Lung (tissue), 11 donors: ENCODE measurements at regions not wholly inside any gene's neighbourhood (a gene's known extent, or its start where the extent isn't known, plus 50 kb on each side); places are given as distances from the start of the nearest gene placed in this dataset.

Experiments used
- ATAC-seq: fragments of 200-7000 bp; cut with Tn5 transposase; one replicate; pipeline ENCODE4 v1.9.1; 2020; ENCODE audit warnings: moderate number of reproducible peaks; ENCODE audit not compliant: insufficient read depth, low FRiP score
- DNase-seq, 3 donors: peaks; one replicate each; pipeline ENCODE4 v3.0.0-alpha.2; 2013 to 2017
- H3K27ac ChIP-seq, 2 donors: one replicate each; pipeline ENCODE4 v1.5.1; 2013; ENCODE audit warnings: mild to moderate bottlenecking in 2 of 2, moderate library complexity in 2 of 2, control low read depth in 1 of 2, inconsistent platforms in 1 of 2, low read depth in 1 of 2, low read length in 1 of 2
- H3K27me3 ChIP-seq, 3 donors: one replicate each; pipeline ENCODE4 v1.5.1; 2013; ENCODE audit warnings: low read length in 2 of 3; ENCODE audit not compliant: control insufficient read depth in 3 of 3, insufficient read depth in 3 of 3
- H3K36me3 ChIP-seq, 4 donors: one replicate each; pipeline ENCODE4 v1.5.1; 2013; ENCODE audit warnings: low read length in 4 of 4, mild to moderate bottlenecking in 1 of 4, moderate library complexity in 1 of 4; ENCODE audit not compliant: control insufficient read depth in 4 of 4, insufficient read depth in 4 of 4
- H3K4me1 ChIP-seq, 5 donors: one replicate each; pipeline ENCODE4 v1.5.1; 2013; ENCODE audit warnings: low read length in 5 of 5, mild to moderate bottlenecking in 2 of 5, moderate library complexity in 1 of 5; ENCODE audit not compliant: control insufficient read depth in 5 of 5, insufficient read depth in 5 of 5
- H3K4me3 ChIP-seq: one replicate; pipeline ENCODE4 v1.5.1; 2013; ENCODE audit warnings: mild to moderate bottlenecking, control low read depth, moderate library complexity
- H3K9ac ChIP-seq, 2 donors: one replicate each; pipeline ENCODE4 v1.5.1; 2013; ENCODE audit warnings: low read length in 2 of 2, control low read depth in 1 of 2; ENCODE audit not compliant: insufficient read depth in 1 of 2
- H3K9me3 ChIP-seq, 4 donors: one replicate each; pipeline ENCODE4 v1.5.1; 2013; ENCODE audit warnings: low read length in 3 of 4, mild to moderate bottlenecking in 1 of 4, moderate library complexity in 1 of 4; ENCODE audit not compliant: control insufficient read depth in 4 of 4, insufficient read depth in 3 of 4
- WGBS, 2 donors: extraction: QIAGEN DNeasy Blood & Tissue Kit; methylation state at CpG; one replicate each; pipeline ENCODE4 v1.1.7; 2013; 5-methylcytosine and 5-hydroxymethylcytosine counted together
- TF ChIP-seq, protein P1 (sequence below): IDR thresholded peaks from 2 replicates; pipeline ENCODE4 v1.5.1; 2012; ENCODE audit warnings: mild to moderate bottlenecking; ENCODE audit errors: control extremely low read depth, extremely low read depth
- donor health status: control.
- donor health status: control.
- donor health status: Bipolar disorder and iron deficiency.
- donor health status: healthy.
- donor health status: DM: yes; HTN: yes; CAD: no.

DNA sequence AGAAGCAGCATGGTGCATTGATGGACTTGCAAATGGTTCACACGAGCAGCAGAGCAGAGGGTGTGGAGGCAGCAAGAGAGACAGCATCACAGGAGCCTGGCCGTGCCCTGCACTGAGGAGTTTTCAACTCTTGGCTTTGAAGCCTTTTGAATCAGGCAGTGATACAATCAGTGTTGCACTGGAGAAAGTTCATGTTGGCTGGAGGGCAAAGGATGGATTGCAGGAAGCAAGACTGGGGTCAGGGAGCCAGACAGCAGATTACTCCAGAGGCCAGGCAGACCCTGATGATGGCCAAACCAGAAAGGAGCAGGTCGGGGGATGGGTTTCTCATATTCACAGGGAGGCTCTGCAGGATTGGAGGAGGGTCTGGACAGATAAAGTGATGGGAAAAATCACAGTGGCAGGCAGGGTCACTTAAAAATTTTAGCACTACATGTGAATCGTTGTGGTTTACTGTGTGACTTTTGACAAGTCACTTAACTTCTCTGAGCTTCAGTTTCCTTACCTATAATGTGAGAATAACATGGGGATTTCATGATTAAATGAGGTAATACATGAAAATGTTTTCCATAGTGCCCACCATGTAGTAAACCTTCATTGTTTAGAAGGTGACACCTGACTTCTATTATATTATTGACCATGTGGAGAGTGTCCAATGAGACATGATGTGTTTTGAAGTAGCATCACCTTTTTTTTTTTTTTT lies 125.3 kb downstream of the SALL1 start:
- whole genome bisulfite sequencing, 2 donors, result 45 to 56% methylated on average over 4 of the region's 4 CpGs
- Histone ChIP-seq H3K36me3 (no peaks in the 10 kb centered on the region), H3K4me3 (no peak overlapping the region), H3K9me3 (peaks cover 0 to 5% (median 0%) of the 10 kb centered on the region in 4 donors), H3K27ac (no peak overlapping the region), H3K27me3 (no peaks in the 10 kb centered on the region), H3K4me1 (no peaks in the 10 kb centered on the region), H3K9ac (no peak overlapping the region)
- TF ChIP-seq, protein P1, sequence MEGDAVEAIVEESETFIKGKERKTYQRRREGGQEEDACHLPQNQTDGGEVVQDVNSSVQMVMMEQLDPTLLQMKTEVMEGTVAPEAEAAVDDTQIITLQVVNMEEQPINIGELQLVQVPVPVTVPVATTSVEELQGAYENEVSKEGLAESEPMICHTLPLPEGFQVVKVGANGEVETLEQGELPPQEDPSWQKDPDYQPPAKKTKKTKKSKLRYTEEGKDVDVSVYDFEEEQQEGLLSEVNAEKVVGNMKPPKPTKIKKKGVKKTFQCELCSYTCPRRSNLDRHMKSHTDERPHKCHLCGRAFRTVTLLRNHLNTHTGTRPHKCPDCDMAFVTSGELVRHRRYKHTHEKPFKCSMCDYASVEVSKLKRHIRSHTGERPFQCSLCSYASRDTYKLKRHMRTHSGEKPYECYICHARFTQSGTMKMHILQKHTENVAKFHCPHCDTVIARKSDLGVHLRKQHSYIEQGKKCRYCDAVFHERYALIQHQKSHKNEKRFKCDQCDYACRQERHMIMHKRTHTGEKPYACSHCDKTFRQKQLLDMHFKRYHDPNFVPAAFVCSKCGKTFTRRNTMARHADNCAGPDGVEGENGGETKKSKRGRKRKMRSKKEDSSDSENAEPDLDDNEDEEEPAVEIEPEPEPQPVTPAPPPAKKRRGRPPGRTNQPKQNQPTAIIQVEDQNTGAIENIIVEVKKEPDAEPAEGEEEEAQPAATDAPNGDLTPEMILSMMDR, result no peak
- no peak for ATAC-seq
- no peak for DNase-seq

DNA sequence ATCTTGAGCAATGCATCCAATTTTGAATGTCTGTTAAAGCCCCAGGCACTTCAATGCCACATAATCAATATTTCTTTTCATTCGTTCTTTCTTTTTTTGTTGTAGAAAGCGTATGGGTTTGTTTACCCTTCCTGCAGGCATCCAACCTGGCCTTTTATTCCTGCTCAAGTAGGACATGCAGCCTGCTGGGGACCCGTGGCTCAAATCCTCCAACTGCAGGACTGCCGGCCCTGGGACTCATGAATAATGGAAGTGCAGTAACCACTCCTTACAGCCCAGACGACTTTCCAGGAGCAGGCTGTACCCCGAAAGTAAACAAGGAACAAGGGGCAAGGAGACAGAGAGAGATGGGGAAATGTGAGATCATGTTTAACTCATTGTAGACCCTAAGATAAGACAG lies 126.4 kb downstream of the SALL1 start:
- ATAC-seq (no peak), DNase-seq (no peak)
- Histone ChIP-seq H3K9ac (no peak overlapping the region), H3K4me1 (no peaks in the 10 kb centered on the region), H3K27ac (no peak overlapping the region), H3K9me3 (peaks cover 0 to 3% (median 0%) of the 10 kb centered on the region in 4 donors), H3K27me3 (no peaks in the 10 kb centered on the region), H3K4me3 (no peak overlapping the region), H3K36me3 (no peaks in the 10 kb centered on the region)
- TF ChIP-seq, protein P1, result no peak
- 30 to 40% methylated on average over 6 of the region's 6 CpGs for WGBS, 2 donors

DNA sequence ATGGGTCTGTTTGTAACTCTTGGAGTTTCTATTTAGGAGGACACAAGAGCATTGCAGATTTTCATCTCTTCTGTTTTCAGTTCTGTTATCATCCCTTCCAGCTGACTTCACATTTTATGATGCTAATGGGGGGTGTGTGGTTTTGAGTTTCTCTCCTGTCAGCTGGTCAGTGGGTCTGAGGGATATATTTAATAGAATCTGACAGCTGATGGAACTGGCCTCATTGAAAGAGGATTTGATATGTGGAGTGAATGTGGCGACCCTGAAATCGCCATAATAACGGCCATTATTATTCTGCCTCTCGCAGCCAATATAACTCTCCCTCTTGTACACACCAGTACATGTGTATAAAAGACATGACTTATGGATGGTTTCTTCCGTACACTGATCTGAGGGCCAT lies 128.1 kb downstream of the SALL1 start:
- Histone ChIP-seq H3K4me1 (no peaks in the 10 kb centered on the region), H3K27ac (no peak overlapping the region), H3K27me3 (no peaks in the 10 kb centered on the region), H3K4me3 (no peak overlapping the region), H3K9ac (no peak overlapping the region), H3K9me3 (peaks cover 0 to 3% (median 0%) of the 10 kb centered on the region in 4 donors), H3K36me3 (no peaks in the 10 kb centered on the region)
- DNase-seq (no peak), ATAC-seq (no peak)
- TF ChIP-seq, protein P1, result no peak
- WGBS, 2 donors, result 79 to 84% methylated on average over 5 of the region's 5 CpGs

- WGBS, 2 donors, result 85 to 90% methylated on average over 4 of the region's 4 CpGs
- Histone ChIP-seq H3K9ac (no peak overlapping the region), H3K27me3 (peaks cover 0 to 4% (median 0%) of the 10 kb centered on the region in 3 donors), H3K27ac (no peak overlapping the region), H3K4me3 (no peak overlapping the region), H3K36me3 (no peaks in the 10 kb centered on the region), H3K9me3 (peaks cover 0 to 2% (median 0%) of the 10 kb centered on the region in 4 donors), H3K4me1 (no peaks in the 10 kb centered on the region)
- ATAC-seq (no peak), DNase-seq (no peak)
- TF ChIP-seq, protein P1, result no peak
Observed at GRCh38 chr16:51019617-51020016, 131.5 kb downstream of the SALL1 start.
